Astrocyte (in vitro differentiated cells and primary cell): ENCODE measurements at regions not wholly inside any gene's neighbourhood (a gene's known extent, or its start where the extent isn't known, plus 50 kb on each side); places are given as distances from the start of the nearest gene placed in this dataset.

Experiments
- EZH2 ChIP-seq: IDR thresholded peaks from 2 replicates; pipeline ENCODE4 v1.6.1; 2012; ENCODE audit warnings: mild to moderate bottlenecking, low read length, inconsistent platforms; ENCODE audit not compliant: insufficient read depth
- TF ChIP-seq, protein P1 (sequence below): IDR thresholded peaks from 2 replicates; pipeline ENCODE4 v1.5.1; 2011; ENCODE audit warnings: low read depth, mild to moderate bottlenecking, inconsistent platforms, low read length, moderate library complexity; ENCODE audit not compliant: insufficient read depth

DNA sequence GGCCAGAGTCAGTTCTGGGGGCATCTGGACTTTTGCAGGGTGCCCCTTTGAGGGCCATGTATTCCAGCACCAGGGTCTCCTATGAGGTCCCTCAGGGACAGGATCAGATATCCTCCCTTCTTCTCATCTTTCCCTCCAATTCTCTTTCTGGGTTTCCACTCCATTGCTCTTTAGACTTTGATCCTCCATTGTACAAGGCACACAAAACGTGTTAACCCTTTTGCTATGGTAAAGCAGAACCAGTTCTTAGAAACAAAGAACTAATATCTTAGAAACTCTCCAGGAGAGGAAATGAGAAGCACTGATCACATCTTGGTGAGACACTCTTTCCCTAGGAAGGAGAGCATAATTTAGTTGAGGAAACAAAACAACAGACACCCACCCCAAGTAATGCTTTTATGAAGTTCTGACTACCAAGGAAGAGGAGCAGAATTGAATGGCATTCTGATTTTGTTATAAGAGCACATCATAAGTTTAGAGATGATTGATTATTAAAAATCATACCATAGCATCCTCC, 200.7 kb upstream of the NPY2R start:
- TF ChIP-seq, protein P1, sequence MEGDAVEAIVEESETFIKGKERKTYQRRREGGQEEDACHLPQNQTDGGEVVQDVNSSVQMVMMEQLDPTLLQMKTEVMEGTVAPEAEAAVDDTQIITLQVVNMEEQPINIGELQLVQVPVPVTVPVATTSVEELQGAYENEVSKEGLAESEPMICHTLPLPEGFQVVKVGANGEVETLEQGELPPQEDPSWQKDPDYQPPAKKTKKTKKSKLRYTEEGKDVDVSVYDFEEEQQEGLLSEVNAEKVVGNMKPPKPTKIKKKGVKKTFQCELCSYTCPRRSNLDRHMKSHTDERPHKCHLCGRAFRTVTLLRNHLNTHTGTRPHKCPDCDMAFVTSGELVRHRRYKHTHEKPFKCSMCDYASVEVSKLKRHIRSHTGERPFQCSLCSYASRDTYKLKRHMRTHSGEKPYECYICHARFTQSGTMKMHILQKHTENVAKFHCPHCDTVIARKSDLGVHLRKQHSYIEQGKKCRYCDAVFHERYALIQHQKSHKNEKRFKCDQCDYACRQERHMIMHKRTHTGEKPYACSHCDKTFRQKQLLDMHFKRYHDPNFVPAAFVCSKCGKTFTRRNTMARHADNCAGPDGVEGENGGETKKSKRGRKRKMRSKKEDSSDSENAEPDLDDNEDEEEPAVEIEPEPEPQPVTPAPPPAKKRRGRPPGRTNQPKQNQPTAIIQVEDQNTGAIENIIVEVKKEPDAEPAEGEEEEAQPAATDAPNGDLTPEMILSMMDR: no peak
- TF ChIP-seq EZH2: no peak
